ENCODE measurements at regions not wholly inside any gene's neighbourhood (a gene's known extent, or its start where the extent isn't known, plus 50 kb on each side); places are given as distances from the start of the nearest gene placed in this dataset.

DNA sequence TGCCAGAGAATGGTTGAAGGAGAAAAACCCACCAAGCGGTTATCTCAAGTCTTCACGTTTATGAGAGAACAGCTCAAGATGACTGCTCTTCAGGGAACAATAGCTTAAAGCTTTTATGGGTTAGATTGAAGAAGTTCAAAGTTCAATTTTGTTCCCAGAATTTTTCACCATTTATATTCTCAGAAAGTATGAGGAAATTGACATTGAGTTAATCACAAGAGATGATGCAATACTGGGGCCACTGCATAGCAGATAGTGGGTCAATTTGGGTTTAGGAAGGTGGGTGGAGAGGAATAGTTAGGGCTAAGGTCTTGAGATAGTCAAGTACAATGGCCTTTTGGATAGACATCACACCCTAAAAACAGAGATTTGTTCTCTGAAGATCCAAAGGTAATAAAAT, 539.3 kb downstream of the SQOR start:
- TF ChIP-seq CTCF (IDR thresholded peaks at IDR 0.05) (no peak), TCF7L2 (IDR thresholded peaks at IDR 0.05; ENCODE audit: low read depth, low read length) (no peak)
- TF ChIP-seq, protein P1, sequence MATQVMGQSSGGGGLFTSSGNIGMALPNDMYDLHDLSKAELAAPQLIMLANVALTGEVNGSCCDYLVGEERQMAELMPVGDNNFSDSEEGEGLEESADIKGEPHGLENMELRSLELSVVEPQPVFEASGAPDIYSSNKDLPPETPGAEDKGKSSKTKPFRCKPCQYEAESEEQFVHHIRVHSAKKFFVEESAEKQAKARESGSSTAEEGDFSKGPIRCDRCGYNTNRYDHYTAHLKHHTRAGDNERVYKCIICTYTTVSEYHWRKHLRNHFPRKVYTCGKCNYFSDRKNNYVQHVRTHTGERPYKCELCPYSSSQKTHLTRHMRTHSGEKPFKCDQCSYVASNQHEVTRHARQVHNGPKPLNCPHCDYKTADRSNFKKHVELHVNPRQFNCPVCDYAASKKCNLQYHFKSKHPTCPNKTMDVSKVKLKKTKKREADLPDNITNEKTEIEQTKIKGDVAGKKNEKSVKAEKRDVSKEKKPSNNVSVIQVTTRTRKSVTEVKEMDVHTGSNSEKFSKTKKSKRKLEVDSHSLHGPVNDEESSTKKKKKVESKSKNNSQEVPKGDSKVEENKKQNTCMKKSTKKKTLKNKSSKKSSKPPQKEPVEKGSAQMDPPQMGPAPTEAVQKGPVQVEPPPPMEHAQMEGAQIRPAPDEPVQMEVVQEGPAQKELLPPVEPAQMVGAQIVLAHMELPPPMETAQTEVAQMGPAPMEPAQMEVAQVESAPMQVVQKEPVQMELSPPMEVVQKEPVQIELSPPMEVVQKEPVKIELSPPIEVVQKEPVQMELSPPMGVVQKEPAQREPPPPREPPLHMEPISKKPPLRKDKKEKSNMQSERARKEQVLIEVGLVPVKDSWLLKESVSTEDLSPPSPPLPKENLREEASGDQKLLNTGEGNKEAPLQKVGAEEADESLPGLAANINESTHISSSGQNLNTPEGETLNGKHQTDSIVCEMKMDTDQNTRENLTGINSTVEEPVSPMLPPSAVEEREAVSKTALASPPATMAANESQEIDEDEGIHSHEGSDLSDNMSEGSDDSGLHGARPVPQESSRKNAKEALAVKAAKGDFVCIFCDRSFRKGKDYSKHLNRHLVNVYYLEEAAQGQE (IDR thresholded peaks at IDR 0.05; ENCODE audit: insufficient read depth in 1 of 2, low read depth in 2 of 2, low read length in 1 of 2), result no peak
